HUDEP-2 (cell line): ENCODE measurements at regions not wholly inside any gene's neighbourhood (a gene's known extent, or its start where the extent isn't known, plus 50 kb on each side); places are given as distances from the start of the nearest gene placed in this dataset.
A peak's percentile ranks its signal among the peaks of the same experiment; 100 is the strongest.
"Not testable (repeated sequence)": the region's sequence is repeated elsewhere in the genome, so short reads cannot be mapped to it uniquely, and the experiment has no call there.

Experiments
- DNase-seq, 76 experiments: peaks; one replicate each; lab custom pipeline; 2025; ENCODE audit not compliant: unreplicated experiment in 76 of 76; lab: John Stamatoyannopoulos, UW

DNA sequence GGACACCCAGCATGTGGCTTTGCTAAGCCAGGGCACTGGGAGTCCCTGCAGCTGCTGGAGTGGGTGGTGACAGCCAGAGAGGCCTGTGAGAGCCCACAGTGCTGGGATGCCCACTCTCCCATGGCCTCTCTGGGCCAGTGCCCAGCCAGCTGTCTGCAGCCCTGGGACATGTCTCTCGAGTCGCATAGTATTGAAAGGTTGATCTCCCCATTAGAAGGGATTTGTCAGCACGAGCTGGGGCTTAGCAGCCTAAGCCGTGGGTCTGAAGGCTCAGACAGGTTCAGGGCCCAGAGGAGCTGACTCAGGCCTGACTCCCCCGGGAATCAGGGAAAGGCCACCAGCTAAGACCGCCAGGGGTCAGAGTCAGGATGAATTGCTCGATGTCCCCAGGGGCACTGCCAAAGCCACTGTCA, 53.5 kb downstream of the FOXD2 start:
- no peak for DNase-seq

DNA sequence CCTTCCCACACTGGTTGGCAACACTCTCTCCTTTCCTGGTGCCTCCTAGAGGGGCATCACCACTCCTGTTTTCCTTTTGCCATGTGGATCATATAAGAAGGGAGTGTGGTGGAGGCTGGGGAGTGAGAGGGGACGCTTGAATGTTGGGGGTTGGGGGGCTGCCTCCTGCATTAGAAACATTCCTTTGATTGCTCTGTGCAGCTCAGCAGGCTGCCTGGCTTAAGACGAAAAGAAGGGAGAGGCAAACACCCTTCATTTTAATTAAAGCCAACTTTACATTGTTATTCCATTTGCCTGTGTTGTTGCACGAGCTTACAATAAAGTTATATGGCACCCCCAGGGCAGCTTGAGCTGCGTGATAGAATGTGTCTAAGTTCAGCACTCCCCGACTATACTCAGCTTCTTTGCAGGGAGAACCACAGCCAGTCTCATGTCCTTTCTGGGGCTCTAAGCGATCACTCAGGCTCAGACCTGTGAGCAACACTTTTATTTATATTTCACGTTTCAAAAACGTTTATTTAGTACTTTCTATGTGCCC, 57.4 kb downstream of the FOXD2 start:
- DNase-seq = no peak

DNA sequence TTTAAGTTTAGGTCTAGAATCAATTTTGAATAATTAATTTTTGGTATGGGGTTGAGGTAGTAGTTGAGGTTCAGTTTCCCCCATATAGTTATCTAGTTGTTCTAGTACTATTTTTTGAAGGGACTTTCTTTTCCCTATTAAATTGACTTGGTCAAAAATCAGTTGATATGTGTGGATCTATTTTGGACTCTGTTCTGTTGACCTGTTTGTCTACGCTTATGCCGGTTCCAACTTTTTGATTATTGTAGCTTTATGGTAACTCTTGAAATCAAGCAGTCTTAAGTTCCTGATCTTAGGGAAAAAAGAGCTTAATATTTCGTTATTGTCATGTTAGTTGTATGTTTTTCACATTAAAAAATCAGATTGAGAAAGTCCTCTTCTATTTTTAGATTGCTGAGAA, 60.7 kb downstream of the FOXD2 start:
- no peak for DNase-seq

DNA sequence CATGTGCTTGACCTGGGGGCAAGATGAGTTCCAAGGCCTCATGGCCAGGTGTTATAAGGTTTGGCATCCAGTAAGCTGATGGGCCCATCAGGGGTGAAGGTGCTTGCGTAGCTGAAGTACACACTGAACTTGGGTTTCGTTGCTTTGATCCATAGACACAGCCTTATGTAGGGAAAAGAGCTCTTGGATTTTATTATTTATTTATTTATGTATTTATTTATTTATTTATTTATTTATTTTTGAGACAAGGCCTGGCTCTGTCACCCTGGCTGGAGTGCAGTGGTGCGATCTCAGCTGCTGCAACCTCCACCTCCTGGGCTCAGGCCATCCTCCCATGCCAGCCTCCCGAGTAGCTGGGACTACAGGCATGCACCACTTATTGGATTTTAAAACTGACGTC, 63.2 kb downstream of the FOXD2 start:
- no peak for DNase-seq

DNA sequence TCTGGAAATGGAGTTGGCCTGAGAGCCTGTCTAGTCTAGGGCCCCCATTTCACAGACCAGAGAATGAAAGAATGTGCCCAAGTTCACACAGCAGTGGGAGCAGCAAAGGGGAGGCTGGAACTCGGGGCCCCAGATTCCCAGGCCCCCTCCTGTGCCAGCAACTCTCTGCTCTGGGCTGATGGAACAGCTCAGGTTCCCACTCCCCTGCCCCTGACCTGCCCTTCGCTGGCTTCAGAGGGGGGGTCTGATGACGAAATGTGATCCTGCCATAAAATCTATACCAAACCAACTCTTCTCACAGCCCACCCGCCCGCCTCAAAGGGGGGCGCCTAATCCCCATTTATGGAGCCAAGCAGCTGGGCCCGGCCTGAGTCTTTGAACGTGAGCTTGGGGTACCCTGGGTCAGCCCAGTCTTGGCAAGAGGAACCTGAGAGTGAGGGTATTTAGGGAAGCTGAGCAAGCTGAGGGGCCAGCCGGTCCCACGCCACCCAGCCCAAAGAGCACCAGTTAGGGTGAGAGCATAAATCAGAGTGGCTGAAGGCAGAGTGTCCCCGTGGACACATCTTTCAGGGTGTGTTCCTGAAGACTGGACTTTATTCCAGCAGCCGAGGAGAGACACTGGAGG, 65.0 kb downstream of the FOXD2 start:
- DNase-seq = no peak

DNA sequence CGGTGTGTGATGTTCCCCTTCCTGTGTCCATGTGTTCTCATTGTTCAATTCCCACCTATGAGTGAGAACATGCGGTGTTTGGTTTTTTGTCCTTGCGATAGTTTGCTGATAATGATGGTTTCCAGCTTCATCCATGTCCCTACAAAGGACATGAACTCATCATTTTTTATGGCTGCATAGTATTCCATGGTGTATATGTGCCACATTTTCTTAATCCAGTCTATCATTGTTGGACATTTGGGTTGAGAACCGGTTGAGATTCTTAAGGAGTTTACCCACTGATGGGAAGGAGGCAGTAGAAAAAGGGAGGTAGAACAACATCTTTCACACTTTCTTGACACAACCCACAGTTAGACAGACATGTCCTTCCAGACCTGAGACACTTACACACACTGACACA, 67.0 kb downstream of the FOXD2 start:
- DNase-seq = not testable (repeated sequence)

GRCh38 chr1:47505267-47505666, 67.4 kb downstream of the FOXD2 start:
- no peak for DNase-seq

DNA sequence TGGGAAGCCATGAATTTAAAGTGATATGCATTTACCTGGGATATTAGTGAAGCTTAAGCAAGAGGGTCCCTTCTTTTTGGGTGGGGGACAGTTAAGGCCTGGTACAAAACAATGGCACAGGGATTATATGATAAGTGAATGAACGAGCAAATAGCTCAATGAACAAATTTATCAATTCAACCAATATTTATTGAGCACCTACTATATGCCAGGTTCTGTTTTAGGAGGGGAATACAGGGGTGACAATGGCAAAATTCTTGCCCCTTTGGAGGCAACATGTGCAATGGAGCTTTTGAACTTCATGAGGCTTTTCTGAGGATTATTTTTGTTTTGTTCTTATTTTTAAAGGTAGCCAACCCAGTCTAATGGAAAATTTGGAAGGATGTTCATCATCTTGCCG, 68.2 kb downstream of the FOXD2 start:
- DNase-seq = no peak

- DNase-seq = no peak
Measured at GRCh38 chr1:47507144-47507543, 69.3 kb downstream of the FOXD2 start.

DNA sequence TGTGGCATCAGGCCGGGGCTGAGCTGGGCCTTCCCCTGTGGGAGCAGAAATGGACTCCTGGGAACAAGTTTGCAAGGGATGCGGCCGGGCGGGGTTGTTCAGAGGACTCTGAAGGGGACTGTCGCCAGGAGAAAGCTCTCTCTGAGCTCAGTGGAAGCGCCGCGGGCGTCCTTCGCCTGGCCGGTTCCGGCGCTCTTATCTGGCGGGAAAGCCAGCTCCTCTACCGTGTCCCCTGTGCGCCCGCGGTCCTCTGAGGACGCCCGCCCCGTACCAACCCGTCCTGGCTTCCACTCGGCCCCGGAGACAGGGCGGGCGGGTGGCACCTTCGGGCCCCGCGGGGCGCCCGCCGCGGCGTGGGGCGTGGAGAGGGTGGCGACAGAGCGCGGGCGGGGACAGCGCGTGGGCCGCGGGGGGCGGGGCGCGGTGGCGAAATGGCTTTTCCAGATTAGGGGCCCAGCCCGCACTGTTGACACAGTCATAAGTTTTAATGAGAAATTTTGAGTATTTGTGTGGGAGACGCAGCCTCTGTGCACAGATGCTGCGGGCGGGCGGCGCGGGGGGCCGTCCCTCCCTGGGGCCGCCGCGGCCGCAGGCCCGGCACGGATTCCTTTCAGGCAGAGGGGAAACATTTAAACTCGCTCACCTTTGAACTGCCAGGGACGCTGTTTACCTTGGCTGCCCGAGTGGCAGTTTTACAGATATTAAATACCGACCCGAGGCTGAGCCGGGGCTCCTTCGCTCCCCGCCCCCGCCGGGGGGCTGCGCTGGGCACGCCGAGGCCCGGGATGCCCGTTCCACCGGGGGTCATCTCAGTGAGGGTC, 70.2 kb downstream of the FOXD2 start:
- peak in 9 of 76 experiments; percentile 3 to 27 (median 6) for DNase-seq

- DNase-seq = no peak
Measured at GRCh38 chr1:47508702-47509431, 71.0 kb downstream of the FOXD2 start.

DNA sequence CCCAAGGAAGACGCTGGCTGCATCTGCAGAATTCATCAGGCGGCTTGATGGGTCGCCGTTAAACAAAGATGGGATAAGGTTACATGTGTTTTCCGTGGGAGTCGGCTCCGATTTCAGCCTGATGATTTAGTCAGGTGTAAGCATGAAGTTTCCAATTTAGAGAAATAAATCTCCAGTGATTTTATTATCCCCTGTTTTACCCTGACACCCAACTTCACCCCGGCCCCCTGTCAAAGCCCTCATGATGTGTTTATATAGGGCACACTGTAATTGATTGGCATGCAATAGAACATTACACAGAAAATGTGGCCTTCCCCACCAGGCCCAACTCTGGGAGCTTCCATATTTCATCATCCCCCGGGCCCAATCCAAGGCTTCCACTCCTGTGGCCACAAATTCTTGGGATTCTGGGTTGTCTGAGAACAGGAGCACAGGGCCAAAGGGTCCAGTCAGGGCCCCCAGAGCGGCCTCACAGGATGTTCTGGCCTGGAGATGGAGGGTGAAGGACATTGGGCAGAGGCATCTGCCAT, 72.5 kb downstream of the FOXD2 start:
- no peak for DNase-seq

GRCh38 chr1:47511825-47512224, 74.0 kb downstream of the FOXD2 start:
- DNase-seq = no peak

DNA sequence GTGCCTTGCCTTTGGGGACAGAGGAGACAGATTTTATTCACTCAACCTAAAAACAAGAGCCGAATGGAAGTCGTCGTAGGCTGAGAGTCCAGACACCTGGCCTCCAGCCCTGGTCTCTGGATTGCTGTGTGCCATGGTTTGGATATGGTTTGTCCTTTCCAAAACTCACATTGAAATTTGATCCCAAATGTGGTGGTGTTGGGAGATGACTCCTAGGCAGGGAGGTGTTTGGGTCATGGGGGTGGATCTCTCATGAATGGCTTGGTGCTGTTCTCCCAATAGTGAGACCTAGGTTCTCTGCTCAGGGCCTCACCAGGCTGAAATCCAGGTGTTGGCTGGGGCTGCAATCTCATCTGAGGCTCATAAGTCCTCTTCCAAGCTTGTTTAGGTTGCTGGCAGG, 75.5 kb downstream of the FOXD2 start:
- no peak for DNase-seq

DNA sequence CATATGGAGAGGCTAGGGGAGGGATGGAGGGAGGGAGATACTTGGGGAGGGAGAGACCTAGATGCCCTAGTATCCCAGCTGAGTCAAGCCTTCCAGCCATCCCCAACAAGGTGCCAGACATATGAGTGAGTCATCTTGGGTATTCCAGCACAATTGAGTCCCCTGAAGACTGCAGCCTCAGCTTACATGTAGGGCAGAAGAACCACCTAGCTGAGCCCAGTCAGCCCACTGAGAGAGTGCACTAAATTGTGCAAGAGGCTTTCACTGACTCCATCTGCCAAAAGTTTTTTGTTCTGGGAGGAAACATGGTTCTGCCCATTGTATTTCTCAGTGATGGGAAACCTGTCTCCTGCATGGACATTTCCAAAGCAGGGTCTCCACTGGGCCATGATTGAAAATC, 76.4 kb downstream of the FOXD2 start:
- no peak for DNase-seq

- DNase-seq = no peak
Measured at GRCh38 chr1:47515164-47515789, 77.4 kb downstream of the FOXD2 start.

DNA sequence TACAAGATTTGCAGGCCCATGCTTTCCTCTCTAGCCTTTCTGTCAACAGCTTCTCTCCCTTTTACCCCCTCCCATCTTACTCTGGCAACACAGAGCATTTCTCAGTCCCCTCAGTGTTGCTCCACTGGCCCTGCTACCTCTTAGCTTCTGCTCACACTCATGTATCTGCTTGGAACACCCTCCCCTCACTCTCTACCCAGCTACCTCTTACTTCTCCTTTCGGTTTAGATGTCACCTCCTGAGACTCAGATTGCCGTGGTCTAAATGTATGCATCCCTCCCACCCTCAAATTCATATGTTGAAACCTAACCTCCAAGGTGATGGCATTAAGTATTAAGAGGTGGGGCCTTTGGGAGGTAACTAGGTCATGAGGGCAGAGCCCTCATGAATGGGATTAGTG, 80.1 kb downstream of the FOXD2 start:
- DNase-seq = no peak

GRCh38 chr1:47519491-47519890, 81.6 kb downstream of the FOXD2 start:
- DNase-seq = no peak

DNA sequence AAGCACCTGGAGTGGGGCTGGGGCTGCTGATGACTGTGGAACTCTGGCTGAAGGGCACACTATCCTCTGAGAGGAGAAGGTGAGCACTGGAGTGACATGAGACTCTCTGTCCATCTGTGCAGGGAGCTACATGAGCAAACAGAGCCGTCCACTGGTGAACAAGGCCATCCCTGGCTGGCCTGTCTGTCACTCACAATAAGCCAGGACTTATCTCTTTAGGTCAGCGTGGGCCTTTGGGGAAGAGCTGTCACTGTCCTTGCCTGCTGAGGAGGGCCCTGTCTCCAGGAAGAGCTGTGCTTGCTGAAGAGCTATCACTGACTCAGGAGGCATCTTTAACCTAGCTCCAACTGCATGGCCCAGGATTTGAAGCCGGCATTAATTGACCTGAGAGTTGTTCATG, 82.1 kb downstream of the FOXD2 start:
- no peak for DNase-seq

GRCh38 chr1:47521034-47521881, 83.4 kb downstream of the FOXD2 start:
- no peak for DNase-seq
